Glomerular visceral epithelial cell (primary cell): ENCODE measurements at regions not wholly inside any gene's neighbourhood (a gene's known extent, or its start where the extent isn't known, plus 50 kb on each side); places are given as distances from the start of the nearest gene placed in this dataset.
A peak's percentile ranks its signal among the peaks of the same experiment; 100 is the strongest.
"Not testable (repeated sequence)": the region's sequence is repeated elsewhere in the genome, so short reads cannot be mapped to it uniquely, and the experiment has no call there.

Source experiments
- DNase-seq: peaks from one replicate; pipeline ENCODE4 v3.0.0-alpha.2; 2016; ENCODE audit errors: extremely low spot score

DNA sequence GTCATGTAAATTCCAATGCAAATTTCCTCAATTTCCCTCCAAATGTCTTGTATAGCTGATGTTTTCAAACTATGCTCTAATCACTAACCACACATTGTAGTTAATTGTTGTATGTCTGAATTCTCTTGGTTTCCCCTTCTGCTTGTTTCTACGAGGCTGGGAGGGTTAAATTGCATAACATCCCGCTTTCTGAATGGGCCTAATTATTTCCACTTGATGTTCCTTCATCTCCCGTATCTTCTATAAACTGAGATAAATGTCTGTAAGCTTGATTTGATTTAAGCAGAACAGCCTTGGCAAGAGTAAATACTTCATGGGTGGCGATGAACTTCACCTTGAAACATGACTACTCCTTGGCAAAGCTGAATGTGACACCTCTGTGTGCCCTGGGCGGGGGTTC, 72.2 kb downstream of the SERINC2 start:
- DNase-seq, result no peak

GRCh38 chr1:31487143-31487542, 74.1 kb downstream of the SERINC2 start:
- DNase-seq, result no peak

DNA sequence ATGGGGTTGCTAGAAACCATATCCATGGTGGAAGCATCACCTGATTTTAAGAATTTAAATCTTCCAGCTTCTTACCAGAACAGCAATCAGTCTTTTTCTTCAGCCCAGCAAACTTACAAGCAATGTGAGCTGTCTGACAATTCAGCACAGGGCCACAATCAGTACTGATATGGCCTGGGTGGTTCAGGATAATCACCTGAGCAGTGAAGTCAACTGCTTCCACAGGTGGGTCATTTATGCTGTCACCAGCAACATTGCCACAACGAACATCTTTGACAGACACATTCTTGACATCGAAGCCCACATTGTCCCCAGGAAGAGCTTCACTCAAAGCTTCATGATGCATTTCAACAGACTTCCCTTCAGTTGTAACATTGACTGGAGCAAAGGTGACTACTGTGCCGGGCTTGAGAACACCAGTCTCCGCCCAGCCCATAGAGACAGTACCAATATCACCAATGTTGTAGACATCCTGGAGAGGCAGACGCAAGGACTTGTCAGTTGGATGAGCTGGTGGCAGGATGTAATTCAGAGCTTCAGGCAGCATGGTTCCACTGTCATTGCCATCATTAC, 74.8 kb downstream of the SERINC2 start:
- no peak for DNase-seq

- no peak for DNase-seq
Observed at GRCh38 chr1:31488528-31488927, 75.5 kb downstream of the SERINC2 start.

- not testable (repeated sequence) for DNase-seq
Observed at GRCh38 chr1:31489575-31489974, 76.6 kb downstream of the SERINC2 start.

DNA sequence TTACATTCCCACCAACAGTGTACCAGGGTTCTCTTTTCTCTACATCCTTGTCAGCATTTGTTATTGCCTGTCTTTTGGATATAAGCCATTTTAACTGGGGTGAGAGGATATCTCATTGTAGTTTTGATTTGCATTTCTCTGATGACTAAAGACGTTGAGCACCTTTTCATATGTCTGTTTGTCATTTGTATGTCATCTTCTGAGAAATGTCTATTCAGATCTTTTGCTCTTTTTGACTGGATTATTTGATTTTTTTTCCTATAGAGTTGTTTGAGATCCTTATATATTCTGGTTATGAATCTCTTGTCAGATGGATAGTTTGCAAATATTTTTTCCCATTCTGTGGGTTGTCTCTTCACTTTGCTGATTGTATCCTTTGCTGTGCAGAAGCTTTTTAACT, 77.6 kb downstream of the SERINC2 start:
- not testable (repeated sequence) for DNase-seq

DNA sequence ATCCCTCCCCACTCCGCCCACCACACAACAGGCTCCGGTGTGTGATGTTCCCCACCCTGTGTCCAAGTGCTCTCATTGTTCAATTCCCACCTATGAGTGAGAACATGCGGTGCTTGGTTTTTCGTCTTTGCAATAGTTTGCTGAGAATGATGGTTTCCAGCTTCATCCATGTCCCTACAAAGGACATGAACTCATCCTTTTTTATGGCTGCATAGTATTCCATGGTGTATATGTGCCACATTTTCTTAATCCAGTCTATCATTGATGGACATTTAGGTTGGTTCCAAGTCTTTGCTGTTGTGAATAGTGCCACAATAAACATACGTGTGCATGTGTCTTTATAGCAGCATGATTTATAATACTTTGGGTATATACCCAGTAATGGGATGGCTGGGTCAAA, 81.0 kb upstream of the TINAGL1 start:
- not testable (repeated sequence) for DNase-seq

DNA sequence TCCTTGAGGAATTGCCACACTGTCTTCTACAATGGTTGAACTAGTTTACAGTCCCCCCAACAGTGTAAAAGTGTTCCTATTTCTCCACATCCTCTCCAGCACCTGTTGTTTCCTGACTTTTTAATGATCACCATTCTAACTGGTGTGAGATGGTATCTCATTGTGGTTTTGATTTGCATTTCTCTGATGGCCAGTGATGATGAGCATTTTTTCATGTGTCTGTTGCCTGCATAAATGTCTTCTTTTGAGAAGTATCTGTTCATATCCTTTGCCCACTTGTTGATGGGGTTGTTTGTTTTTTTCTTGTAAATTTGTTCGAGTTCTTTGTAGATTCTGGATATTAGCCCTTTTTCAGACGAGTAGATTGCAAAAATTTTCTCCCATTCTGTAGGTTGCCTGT, 80.5 kb upstream of the TINAGL1 start:
- not testable (repeated sequence) for DNase-seq

GRCh38 chr1:31497601-31498000, 78.7 kb upstream of the TINAGL1 start:
- DNase-seq, result no peak

DNA sequence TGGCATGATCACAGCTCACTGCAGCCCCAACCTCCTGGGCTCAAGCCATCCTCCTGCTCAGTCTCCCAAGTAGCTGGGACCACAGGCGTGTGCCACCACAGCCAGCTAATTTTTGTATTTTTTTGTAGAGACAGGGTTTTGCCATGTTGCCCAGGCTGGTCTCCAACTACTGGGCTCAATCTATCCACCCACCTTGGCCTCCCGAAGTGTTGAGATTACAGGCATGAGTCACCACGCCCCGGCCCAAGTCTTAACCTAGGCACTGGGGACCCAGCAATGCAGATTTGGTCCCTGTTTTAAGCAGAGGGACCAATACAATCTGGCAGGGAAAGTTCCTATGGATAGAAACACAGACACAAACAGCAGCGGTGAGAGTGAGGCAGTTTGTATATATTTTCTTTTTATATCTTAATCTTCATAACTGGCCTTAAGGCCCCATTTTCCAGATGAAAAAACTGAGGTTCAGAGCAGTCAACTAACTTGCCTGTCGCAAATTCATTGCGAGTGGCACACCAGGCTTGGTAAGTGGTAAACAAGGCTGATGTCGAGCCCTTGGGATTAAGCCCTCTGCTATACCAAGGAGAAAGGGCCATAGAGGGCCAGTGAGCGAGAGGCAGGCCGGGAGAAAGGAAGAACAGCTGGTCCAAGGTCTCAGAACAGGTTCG, 77.8 kb upstream of the TINAGL1 start:
- no peak for DNase-seq

DNA sequence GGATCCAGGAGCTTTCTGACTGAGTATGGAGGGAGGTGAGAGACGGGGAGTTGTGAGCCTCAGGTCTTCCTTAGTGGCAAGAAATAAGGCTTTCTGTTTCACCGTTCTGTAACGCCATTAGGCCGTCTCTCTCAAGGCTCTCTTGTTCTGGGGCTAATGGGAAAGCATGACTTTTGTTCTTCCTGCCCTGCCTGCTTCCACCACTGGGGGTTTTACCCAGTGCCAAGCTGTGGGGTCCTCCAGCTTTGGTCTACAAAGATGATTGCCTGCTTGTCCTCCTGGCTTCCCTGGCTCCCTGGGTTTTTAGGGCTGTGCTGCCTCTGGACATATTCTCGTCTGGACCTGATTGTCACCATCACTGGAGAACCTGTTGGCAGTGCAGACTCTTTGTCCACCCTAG, 74.8 kb upstream of the TINAGL1 start:
- DNase-seq, result no peak

GRCh38 chr1:31502253-31502652, 74.1 kb upstream of the TINAGL1 start:
- DNase-seq, result no peak

DNA sequence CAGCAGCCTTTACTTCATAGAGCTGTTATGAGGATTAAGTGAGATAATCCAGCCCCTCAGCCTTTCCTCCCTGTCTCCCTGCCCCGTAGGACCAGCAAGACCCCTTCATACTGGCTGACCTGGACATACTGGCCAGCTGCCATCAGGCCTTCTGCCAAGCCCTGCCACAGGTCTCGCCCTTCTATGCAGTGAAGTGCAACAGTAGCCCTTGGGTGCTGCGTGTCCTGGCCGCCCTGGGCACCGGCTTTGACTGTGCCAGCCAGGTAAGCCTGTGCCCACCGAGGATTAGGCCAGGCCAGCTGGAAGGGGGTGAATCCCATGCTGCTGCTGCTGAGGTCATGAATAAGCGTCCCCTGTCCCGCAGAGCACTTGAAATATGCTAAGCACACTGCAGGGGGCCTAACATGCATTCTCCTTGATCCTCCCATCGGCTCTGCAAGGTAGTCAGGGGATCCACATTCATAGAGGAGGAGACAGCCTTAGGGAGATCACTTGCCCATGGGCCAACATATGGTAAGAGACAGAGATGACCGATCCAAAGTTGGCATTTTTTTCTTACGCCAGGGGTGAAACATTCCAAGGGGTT, 73.3 kb upstream of the TINAGL1 start:
- DNase-seq, result no peak

GRCh38 chr1:31503570-31503969, 72.7 kb upstream of the TINAGL1 start:
- DNase-seq, result no peak

DNA sequence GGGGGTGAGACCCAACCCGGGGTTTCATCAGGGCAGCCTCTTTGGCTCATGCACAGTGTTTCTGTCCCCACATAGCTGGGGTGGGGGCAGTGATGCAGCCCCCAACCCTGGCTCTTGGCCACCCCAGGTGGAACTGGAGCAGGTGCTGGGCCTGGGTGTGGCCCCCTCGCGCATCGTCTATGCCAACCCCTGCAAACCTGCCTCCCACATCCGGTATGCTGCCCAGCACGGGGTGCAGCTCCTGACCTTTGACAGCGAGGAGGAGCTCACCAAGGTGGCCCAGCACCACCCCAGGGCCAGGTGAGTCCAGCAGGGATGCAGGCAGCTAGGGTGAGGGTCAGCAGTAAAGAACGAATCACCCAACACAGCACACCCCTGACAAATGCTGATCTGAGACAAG, 72.3 kb upstream of the TINAGL1 start:
- DNase-seq, result no peak

- DNase-seq, result peak; percentile 89
Observed at GRCh38 chr1:31505911-31506497, 70.3 kb upstream of the TINAGL1 start.

DNA sequence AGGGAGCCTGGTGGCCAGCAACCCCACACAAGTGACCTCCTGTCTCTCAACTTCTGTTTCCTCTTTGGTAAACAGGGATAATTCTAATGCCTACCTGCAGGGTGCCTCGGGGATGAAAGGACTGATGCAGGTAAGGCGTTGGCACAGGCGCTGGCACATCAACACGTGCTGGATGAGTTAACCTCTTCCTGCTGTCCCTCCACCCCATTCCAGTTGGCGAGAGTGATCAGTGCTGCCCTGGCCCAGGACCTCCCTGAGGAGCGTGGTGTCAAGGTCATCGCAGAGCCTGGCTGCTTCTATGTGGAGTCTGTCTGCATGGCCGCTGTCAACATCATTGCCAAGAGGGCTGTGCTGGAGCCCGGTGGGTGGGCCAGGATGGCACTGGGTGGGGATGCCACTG, 69.1 kb upstream of the TINAGL1 start:
- no peak for DNase-seq

DNA sequence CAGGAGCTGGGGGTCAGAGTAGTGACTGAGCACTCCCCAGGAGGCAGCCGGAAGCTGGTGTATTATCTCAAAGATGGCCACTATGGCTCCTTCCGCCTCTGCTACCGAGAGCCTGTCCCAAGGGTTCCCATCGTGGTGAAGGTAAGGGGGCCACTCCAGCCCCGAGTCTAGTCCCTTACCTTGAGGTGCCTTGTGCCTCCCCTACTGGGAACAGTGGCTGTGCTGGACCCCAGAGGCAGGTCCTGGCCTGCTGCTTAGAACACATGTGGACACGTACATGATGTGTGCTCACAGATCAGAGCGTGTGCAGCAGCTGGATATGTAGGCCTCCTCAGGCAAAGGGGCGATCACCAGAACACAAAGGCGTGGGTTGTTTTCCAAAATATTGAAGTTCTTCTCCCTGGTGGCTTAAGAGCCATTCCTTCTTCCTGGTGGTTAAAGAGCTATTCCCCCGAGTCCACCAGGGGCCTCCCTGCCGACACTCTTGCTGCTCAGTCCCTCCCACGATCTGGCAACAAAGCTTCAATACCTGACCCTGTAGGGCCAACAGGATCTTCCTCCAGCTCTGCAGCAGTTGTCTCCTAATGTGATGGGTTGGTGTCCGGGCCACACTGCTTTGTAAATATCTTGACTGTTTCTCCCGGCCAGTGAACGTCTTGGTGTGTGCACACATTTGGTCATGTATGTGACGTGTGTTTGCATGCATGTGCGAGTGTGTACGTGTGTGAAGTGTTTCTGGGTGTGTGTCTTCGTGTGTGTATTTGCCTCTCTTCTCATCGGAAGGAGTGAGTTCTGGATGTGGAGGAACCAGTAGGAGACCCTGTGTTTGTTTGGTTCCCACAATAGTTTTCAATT, 68.4 kb upstream of the TINAGL1 start:
- DNase-seq, result no peak

DNA sequence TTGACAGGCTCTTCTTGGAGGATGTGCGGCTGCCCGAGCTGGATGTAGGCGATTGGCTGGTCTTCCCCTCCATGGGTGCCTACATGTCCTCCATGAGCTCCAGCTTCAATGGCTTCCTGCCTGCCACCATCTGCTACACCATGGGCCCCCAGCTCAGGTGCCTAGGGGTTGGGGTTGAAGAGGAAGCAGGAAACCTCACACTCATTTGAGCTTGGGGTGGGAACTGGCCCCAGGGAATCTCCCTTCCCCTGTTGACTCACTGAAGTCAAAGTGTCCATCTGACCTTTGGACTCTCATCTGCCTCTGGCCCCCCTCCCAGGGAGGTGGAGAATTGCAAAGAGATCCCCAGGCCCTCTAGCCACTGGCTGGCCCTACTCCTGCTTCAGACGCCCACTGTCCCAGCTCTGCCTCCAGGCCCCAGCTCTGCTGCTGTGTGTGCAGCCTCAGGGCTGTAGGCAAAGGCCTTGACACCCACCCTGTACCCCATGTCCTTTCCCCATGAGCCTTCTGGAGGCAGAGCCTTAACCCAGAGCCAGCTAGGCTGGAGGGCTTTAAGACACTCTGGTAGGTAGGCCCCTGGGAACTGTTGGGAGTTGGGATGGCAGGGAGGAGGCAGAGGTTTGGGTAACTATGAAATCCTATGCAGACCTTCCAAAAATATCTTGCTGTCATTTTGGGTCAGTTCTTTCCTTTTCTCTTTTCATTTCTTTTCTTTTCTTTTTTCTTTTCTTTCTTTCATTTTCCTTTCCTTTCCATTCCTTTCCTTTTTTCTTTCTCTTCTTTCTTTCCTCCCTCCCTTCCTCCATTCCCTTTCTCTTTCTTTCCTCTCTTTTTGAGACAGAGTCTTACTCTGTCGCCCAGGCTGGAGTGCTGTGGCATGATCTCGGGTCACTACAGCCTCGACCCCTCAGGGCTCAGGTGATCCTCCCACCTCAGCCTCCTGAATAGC, 66.9 kb upstream of the TINAGL1 start:
- DNase-seq, result peak; percentile 54

DNA sequence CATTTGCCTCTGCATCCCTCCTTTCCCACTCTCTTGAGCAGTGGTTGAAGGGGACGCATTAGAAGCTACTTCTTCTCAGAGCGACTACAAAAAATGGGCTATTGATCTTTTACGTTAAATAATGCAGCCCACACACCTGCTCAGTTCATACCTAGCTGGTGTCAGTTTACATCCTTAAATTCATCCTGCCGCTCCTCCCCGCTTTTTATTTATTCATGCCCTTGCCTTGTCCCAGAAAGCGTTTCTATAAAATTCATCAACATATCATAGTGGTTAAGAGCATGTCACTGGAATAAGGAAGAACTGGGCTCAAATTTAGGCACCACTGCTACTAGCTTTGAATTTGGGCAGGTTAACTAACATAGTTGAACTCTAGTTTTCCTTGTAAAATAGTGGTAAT, 66.0 kb upstream of the TINAGL1 start:
- no peak for DNase-seq
